ENCODE measurements at regions not wholly inside any gene's neighbourhood (a gene's known extent, or its start where the extent isn't known, plus 50 kb on each side); places are given as distances from the start of the nearest gene placed in this dataset.
A peak's percentile ranks its signal among the peaks of the same experiment; 100 is the strongest.

GRCh38 chr16:76741623-76742022 lies 449.4 kb upstream of the MON1B start:
- no peak for ATAC-seq (replicated peaks in 6 of 8)
- no peaks in the 10 kb centered on the region for H3K4me1 ChIP-seq (replicated peaks in 1 of 2)
- no peak overlapping the region for H3K27ac ChIP-seq
- H3K4me3 ChIP-seq: no peak overlapping the region
- in situ Hi-C loops (cut with MboI; ENCODE audit: low pct_unique_long_range_greater_than_20kb in 2 of 9, low sequenced_read_pairs in 9 of 9, unreplicated experiment in 9 of 9): no loop called here
- 19 to 100% (median 90%) methylated on average over 1 to 4 of the region's 4 CpGs for WGBS, 10 experiments

- H3K4me1 ChIP-seq (replicated peaks in 1 of 2): peaks cover 7 to 9% of the 10 kb centered on the region in 2 donors
- peak in 2 of 8 experiments; percentile 63 to 77 for ATAC-seq (replicated peaks in 6 of 8)
- no peak overlapping the region for H3K4me3 ChIP-seq
- in situ Hi-C loops (cut with MboI; ENCODE audit: low pct_unique_long_range_greater_than_20kb in 2 of 9, low sequenced_read_pairs in 9 of 9, unreplicated experiment in 9 of 9): no loop called here
- no peak overlapping the region for H3K27ac ChIP-seq
- WGBS, 10 experiments: 0 to 58% (median 30%) methylated on average over 1 to 3 of the region's 3 CpGs; no CpG with 5 or more reads in 1 of the 10 experiments
These were observed 442.3 kb upstream of the MON1B start for GRCh38 chr16:76748461-76749348.

- no peak overlapping the region for H3K4me3 ChIP-seq
- H3K27ac ChIP-seq: no peak overlapping the region
- in situ Hi-C loops (cut with MboI; ENCODE audit: low pct_unique_long_range_greater_than_20kb in 2 of 9, low sequenced_read_pairs in 9 of 9, unreplicated experiment in 9 of 9): no loop called here
- WGBS, 10 experiments: 33 to 100% (median 78%) methylated on average over 1 to 3 of the region's 3 CpGs; no CpG with 5 or more reads in 2 of the 10 experiments
- ATAC-seq (replicated peaks in 6 of 8): no peak
- peaks cover 7 to 9% of the 10 kb centered on the region in 2 donors for H3K4me1 ChIP-seq (replicated peaks in 1 of 2)
These were observed 441.1 kb upstream of the MON1B start for GRCh38 chr16:76749780-76750375.

GRCh38 chr16:76755496-76755895 lies 435.5 kb upstream of the MON1B start:
- in situ Hi-C loops (cut with MboI; ENCODE audit: low pct_unique_long_range_greater_than_20kb in 2 of 9, low sequenced_read_pairs in 9 of 9, unreplicated experiment in 9 of 9): no loop called here
- no peak for ATAC-seq (replicated peaks in 6 of 8)
- no peaks in the 10 kb centered on the region for H3K4me1 ChIP-seq (replicated peaks in 1 of 2)
- H3K27ac ChIP-seq: no peak overlapping the region
- H3K4me3 ChIP-seq: no peak overlapping the region
- 0 to 97% (median 68%) methylated on average over 1 to 3 of the region's 3 CpGs; no CpG with 5 or more reads in 1 of the 10 experiments for WGBS, 10 experiments

- no peak overlapping the region for H3K27ac ChIP-seq
- H3K4me3 ChIP-seq: no peak overlapping the region
- in situ Hi-C loops (cut with MboI; ENCODE audit: low pct_unique_long_range_greater_than_20kb in 2 of 9, low sequenced_read_pairs in 9 of 9, unreplicated experiment in 9 of 9): no loop called here
- H3K4me1 ChIP-seq (replicated peaks in 1 of 2): no peaks in the 10 kb centered on the region
- no peak for ATAC-seq (replicated peaks in 6 of 8)
These were observed 434.6 kb upstream of the MON1B start for GRCh38 chr16:76756423-76756822.

GRCh38 chr16:76756951-76757350 lies 434.0 kb upstream of the MON1B start:
- ATAC-seq (replicated peaks in 6 of 8): no peak
- in situ Hi-C loops (cut with MboI; ENCODE audit: low pct_unique_long_range_greater_than_20kb in 2 of 9, low sequenced_read_pairs in 9 of 9, unreplicated experiment in 9 of 9): no loop called here
- H3K4me1 ChIP-seq (replicated peaks in 1 of 2): no peaks in the 10 kb centered on the region
- H3K27ac ChIP-seq: no peak overlapping the region
- H3K4me3 ChIP-seq: no peak overlapping the region

- Histone ChIP-seq H3K27ac (no peak overlapping the region), H3K4me1 (replicated peaks in 1 of 2) (no peaks in the 10 kb centered on the region), H3K4me3 (no peak overlapping the region)
- in situ Hi-C loops (cut with MboI; ENCODE audit: low pct_unique_long_range_greater_than_20kb in 2 of 9, low sequenced_read_pairs in 9 of 9, unreplicated experiment in 9 of 9): no loop called here
- no peak for ATAC-seq (replicated peaks in 6 of 8)
These were observed 424.5 kb upstream of the MON1B start for GRCh38 chr16:76766538-76766937.

GRCh38 chr16:76768316-76768715 lies 422.7 kb upstream of the MON1B start:
- Histone ChIP-seq H3K4me3 (no peak overlapping the region), H3K27ac (no peak overlapping the region), H3K4me1 (replicated peaks in 1 of 2) (no peaks in the 10 kb centered on the region)
- 8 to 94% (median 75%) methylated on average over 1 to 3 of the region's 3 CpGs; no CpG with 5 or more reads in 2 of the 10 experiments for WGBS, 10 experiments
- ATAC-seq (replicated peaks in 6 of 8): no peak
- in situ Hi-C loops (cut with MboI; ENCODE audit: low pct_unique_long_range_greater_than_20kb in 2 of 9, low sequenced_read_pairs in 9 of 9, unreplicated experiment in 9 of 9): no loop called here

- Histone ChIP-seq H3K4me1 (replicated peaks in 1 of 2) (no peaks in the 10 kb centered on the region), H3K27ac (no peak overlapping the region), H3K4me3 (no peak overlapping the region)
- ATAC-seq (replicated peaks in 6 of 8): no peak
- in situ Hi-C loops (cut with MboI; ENCODE audit: low pct_unique_long_range_greater_than_20kb in 2 of 9, low sequenced_read_pairs in 9 of 9, unreplicated experiment in 9 of 9): no loop called here
- 26 to 100% (median 70%) methylated on average over 1 to 6 of the region's 8 CpGs; no CpG with 5 or more reads in 3 of the 10 experiments for WGBS, 10 experiments
These were observed 422.0 kb upstream of the MON1B start for GRCh38 chr16:76768948-76769347.

GRCh38 chr16:76771216-76771615 lies 419.8 kb upstream of the MON1B start:
- WGBS, 10 experiments: 0 to 86% (median 33%) methylated on average over 1 of the region's 1 CpG; no CpG with 5 or more reads in 3 of the 10 experiments
- in situ Hi-C loops (cut with MboI; ENCODE audit: low pct_unique_long_range_greater_than_20kb in 2 of 9, low sequenced_read_pairs in 9 of 9, unreplicated experiment in 9 of 9): no loop called here
- no peak for ATAC-seq (replicated peaks in 6 of 8)
- H3K4me1 ChIP-seq (replicated peaks in 1 of 2): no peaks in the 10 kb centered on the region
- no peak overlapping the region for H3K27ac ChIP-seq
- no peak overlapping the region for H3K4me3 ChIP-seq

- WGBS, 10 experiments: 5 to 88% (median 66%) methylated on average over 2 to 7 of the region's 7 CpGs
These were observed 413.1 kb upstream of the MON1B start for GRCh38 chr16:76777721-76778465.

GRCh38 chr16:76780556-76780955 lies 410.4 kb upstream of the MON1B start:
- in situ Hi-C loops (cut with MboI; ENCODE audit: low pct_unique_long_range_greater_than_20kb in 2 of 9, low sequenced_read_pairs in 9 of 9, unreplicated experiment in 9 of 9): no loop called here
- H3K27ac ChIP-seq: no peak overlapping the region

More at GRCh38 chr16:76777721-76778465, 413.1 kb upstream of the MON1B start:
- in situ Hi-C loops (cut with MboI; ENCODE audit: low pct_unique_long_range_greater_than_20kb in 2 of 9, low sequenced_read_pairs in 9 of 9, unreplicated experiment in 9 of 9): no loop called here
- no peak for ATAC-seq (replicated peaks in 6 of 8)
- H3K4me1 ChIP-seq (replicated peaks in 1 of 2): no peaks in the 10 kb centered on the region
- H3K27ac ChIP-seq: no peak overlapping the region
- H3K4me3 ChIP-seq: no peak overlapping the region

GRCh38 chr16:76784530-76784929 lies 406.5 kb upstream of the MON1B start:
- in situ Hi-C loops (cut with MboI; ENCODE audit: low pct_unique_long_range_greater_than_20kb in 2 of 9, low sequenced_read_pairs in 9 of 9, unreplicated experiment in 9 of 9): no loop called here
- no peak for ATAC-seq (replicated peaks in 6 of 8)
- WGBS, 10 experiments: 0 to 91% (median 62%) methylated on average over 2 to 5 of the region's 5 CpGs; no CpG with 5 or more reads in 2 of the 10 experiments
- Histone ChIP-seq H3K4me1 (replicated peaks in 1 of 2) (no peaks in the 10 kb centered on the region), H3K27ac (no peak overlapping the region), H3K4me3 (no peak overlapping the region)

More at GRCh38 chr16:76780556-76780955, 410.4 kb upstream of the MON1B start:
- no peak for ATAC-seq (replicated peaks in 6 of 8)
- no peak overlapping the region for H3K4me3 ChIP-seq
- no peaks in the 10 kb centered on the region for H3K4me1 ChIP-seq (replicated peaks in 1 of 2)

Measured in motor neuron (in vitro differentiated cells).